BLaER1 treated with 17β-estradiol and CSF1 and Interleukin-3, amounts not matched to agents 10 nM and 100 nM (cell line): ENCODE measurements at regions not wholly inside any gene's neighbourhood (a gene's known extent, or its start where the extent isn't known, plus 50 kb on each side); places are given as distances from the start of the nearest gene placed in this dataset.

Experiments used
- H3K27ac ChIP-seq, 11 experiments: shearing (Covaris generic); formaldehyde crosslinking; 2 replicates each; pipeline ENCODE4 v1.8.1; 2022
- H3K27me3 ChIP-seq, 11 experiments: shearing (Covaris generic); formaldehyde crosslinking; 2 replicates each; pipeline ENCODE4 v1.8.1; 2022
- H3K36me3 ChIP-seq, 11 experiments: shearing (Covaris generic); formaldehyde crosslinking; 2 replicates each; pipeline ENCODE4 v1.8.1; 2022
- H3K4me1 ChIP-seq, 10 experiments: shearing (Covaris generic); formaldehyde crosslinking; 2 replicates each; pipeline ENCODE4 v1.8.1; 2022
- H3K4me2 ChIP-seq, 11 experiments: shearing (Covaris generic); formaldehyde crosslinking; 2 replicates each; pipeline ENCODE4 v1.8.1; 2022
- H3K4me3 ChIP-seq, 10 experiments: shearing (Covaris generic); formaldehyde crosslinking; 2 replicates each; pipeline ENCODE4 v1.8.1; 2022
- H3K9ac ChIP-seq, 11 experiments: shearing (Covaris generic); formaldehyde crosslinking; 2 replicates each; pipeline ENCODE4 v1.8.1; 2022
- H3K9me3 ChIP-seq, 11 experiments: shearing (Covaris generic); formaldehyde crosslinking; replicated peaks in 1 of 11; 2 replicates each; pipeline ENCODE4 v1.8.1; 2022
- H4K20me1 ChIP-seq, 11 experiments: shearing (Covaris generic); formaldehyde crosslinking; 2 replicates each; pipeline ENCODE4 v1.8.1; 2022
- Cebpa-rat ChIP-seq, 11 experiments: shearing (Covaris generic); IDR thresholded peaks; 2 replicates each; pipeline ENCODE4 v1.8.1; 2022

GRCh38 chr4:19133315-19133714 is 1111.8 kb upstream of the LCORL start:
- no peak for TF ChIP-seq Cebpa-rat (IDR thresholded peaks at IDR 0.05)

GRCh38 chr4:19130866-19131265 is 1109.3 kb upstream of the LCORL start:
- H3K4me1 ChIP-seq, result no peaks in the 10 kb centered on the region
- no peak overlapping the region for H3K27ac ChIP-seq
- H3K27me3 ChIP-seq, result no peaks in the 10 kb centered on the region
- TF ChIP-seq Cebpa-rat (IDR thresholded peaks at IDR 0.05), result no peak
- H4K20me1 ChIP-seq, result no peaks in the 10 kb centered on the region
- H3K4me2 ChIP-seq, result no peak overlapping the region
- H3K4me3 ChIP-seq, result no peak overlapping the region
- H3K9me3 ChIP-seq, result no peaks in the 10 kb centered on the region
- H3K36me3 ChIP-seq, result no peaks in the 10 kb centered on the region
- no peak overlapping the region for H3K9ac ChIP-seq

More at GRCh38 chr4:19133315-19133714, 1111.8 kb upstream of the LCORL start:
- H3K9me3 ChIP-seq, result no peaks in the 10 kb centered on the region
- H3K4me1 ChIP-seq, result no peaks in the 10 kb centered on the region
- no peaks in the 10 kb centered on the region for H3K27me3 ChIP-seq
- no peaks in the 10 kb centered on the region for H3K36me3 ChIP-seq
- no peak overlapping the region for H3K4me2 ChIP-seq
- H3K9ac ChIP-seq, result no peak overlapping the region
- no peak overlapping the region for H3K27ac ChIP-seq
- no peak overlapping the region for H3K4me3 ChIP-seq
- no peaks in the 10 kb centered on the region for H4K20me1 ChIP-seq

GRCh38 chr4:19128176-19128575 is 1106.6 kb upstream of the LCORL start:
- no peak overlapping the region for H3K9ac ChIP-seq
- H3K4me3 ChIP-seq, result no peak overlapping the region
- H3K9me3 ChIP-seq, result no peaks in the 10 kb centered on the region
- no peaks in the 10 kb centered on the region for H3K4me1 ChIP-seq
- H3K4me2 ChIP-seq, result no peak overlapping the region
- H3K36me3 ChIP-seq, result no peaks in the 10 kb centered on the region
- no peak for TF ChIP-seq Cebpa-rat (IDR thresholded peaks at IDR 0.05)
- no peak overlapping the region for H3K27ac ChIP-seq
- H3K27me3 ChIP-seq, result no peaks in the 10 kb centered on the region
- no peaks in the 10 kb centered on the region for H4K20me1 ChIP-seq

GRCh38 chr4:19126903-19127302 is 1105.3 kb upstream of the LCORL start:
- H3K9me3 ChIP-seq, result no peaks in the 10 kb centered on the region
- H4K20me1 ChIP-seq, result no peaks in the 10 kb centered on the region
- no peak overlapping the region for H3K9ac ChIP-seq
- no peaks in the 10 kb centered on the region for H3K27me3 ChIP-seq
- no peak overlapping the region for H3K4me3 ChIP-seq
- no peak for TF ChIP-seq Cebpa-rat (IDR thresholded peaks at IDR 0.05)
- no peaks in the 10 kb centered on the region for H3K4me1 ChIP-seq
- H3K4me2 ChIP-seq, result no peak overlapping the region
- no peak overlapping the region for H3K27ac ChIP-seq
- H3K36me3 ChIP-seq, result no peaks in the 10 kb centered on the region

- TF ChIP-seq Cebpa-rat (IDR thresholded peaks at IDR 0.05), result no peak
- Histone ChIP-seq H3K9ac (no peak overlapping the region), H3K9me3 (no peaks in the 10 kb centered on the region), H3K4me1 (no peaks in the 10 kb centered on the region), H3K4me2 (no peak overlapping the region), H3K27ac (no peak overlapping the region), H3K4me3 (no peak overlapping the region), H3K27me3 (no peaks in the 10 kb centered on the region), H3K36me3 (no peaks in the 10 kb centered on the region), H4K20me1 (no peaks in the 10 kb centered on the region)
Observed at GRCh38 chr4:19123681-19124080, 1102.1 kb upstream of the LCORL start.

- no peak overlapping the region for H3K9ac ChIP-seq
- no peak for TF ChIP-seq Cebpa-rat (IDR thresholded peaks at IDR 0.05)
- no peak overlapping the region for H3K4me2 ChIP-seq
- no peaks in the 10 kb centered on the region for H4K20me1 ChIP-seq
- no peak overlapping the region for H3K4me3 ChIP-seq
- H3K36me3 ChIP-seq, result no peaks in the 10 kb centered on the region
- H3K4me1 ChIP-seq, result no peaks in the 10 kb centered on the region
- H3K9me3 ChIP-seq, result no peaks in the 10 kb centered on the region
- no peak overlapping the region for H3K27ac ChIP-seq
- no peaks in the 10 kb centered on the region for H3K27me3 ChIP-seq
Observed at GRCh38 chr4:19119904-19120560, 1098.5 kb upstream of the LCORL start.

GRCh38 chr4:19117022-19117421 is 1095.5 kb upstream of the LCORL start:
- H3K4me1 ChIP-seq, result no peaks in the 10 kb centered on the region
- no peak overlapping the region for H3K9ac ChIP-seq
- no peaks in the 10 kb centered on the region for H3K9me3 ChIP-seq
- no peaks in the 10 kb centered on the region for H3K27me3 ChIP-seq
- no peak overlapping the region for H3K4me3 ChIP-seq
- no peak overlapping the region for H3K27ac ChIP-seq
- TF ChIP-seq Cebpa-rat (IDR thresholded peaks at IDR 0.05), result no peak
- no peak overlapping the region for H3K4me2 ChIP-seq
- H4K20me1 ChIP-seq, result no peaks in the 10 kb centered on the region
- H3K36me3 ChIP-seq, result no peaks in the 10 kb centered on the region

GRCh38 chr4:19104176-19104575 is 1082.6 kb upstream of the LCORL start:
- Histone ChIP-seq H3K9ac (no peak overlapping the region), H3K36me3 (no peaks in the 10 kb centered on the region)
- TF ChIP-seq Cebpa-rat (IDR thresholded peaks at IDR 0.05), result no peak

GRCh38 chr4:19095491-19096046 is 1074.0 kb upstream of the LCORL start:
- Histone ChIP-seq H3K27me3 (no peaks in the 10 kb centered on the region), H3K27ac (no peak overlapping the region), H3K4me1 (no peaks in the 10 kb centered on the region), H3K4me2 (no peak overlapping the region), H3K36me3 (no peaks in the 10 kb centered on the region), H4K20me1 (no peaks in the 10 kb centered on the region), H3K4me3 (no peak overlapping the region), H3K9me3 (peaks cover 0 to 4% (median 0%) of the 10 kb centered on the region in 11 experiments; a peak in 1 of 22 replicates), H3K9ac (no peak overlapping the region)
- TF ChIP-seq Cebpa-rat (IDR thresholded peaks at IDR 0.05), result no peak

More at GRCh38 chr4:19104176-19104575, 1082.6 kb upstream of the LCORL start:
- Histone ChIP-seq H3K27me3 (no peaks in the 10 kb centered on the region), H3K9me3 (0 out of 22 replicates have a peak, but pooled peaks cover 0 to 4% (median 0%) of the 10 kb centered on the region in 11 experiments), H3K4me2 (no peak overlapping the region), H3K4me3 (no peak overlapping the region), H3K27ac (no peak overlapping the region), H3K4me1 (no peaks in the 10 kb centered on the region), H4K20me1 (no peaks in the 10 kb centered on the region)

- Histone ChIP-seq H3K4me1 (peaks cover 0 to 5% (median 0%) of the 10 kb centered on the region in 10 experiments; a peak in 3 of 20 replicates), H3K9ac (no peak overlapping the region), H3K27me3 (no peaks in the 10 kb centered on the region), H4K20me1 (no peaks in the 10 kb centered on the region), H3K27ac (no peak overlapping the region), H3K4me2 (no peak overlapping the region), H3K9me3 (peaks cover 0 to 6% (median 0%) of the 10 kb centered on the region in 11 experiments; a peak in 2 of 22 replicates), H3K36me3 (no peaks in the 10 kb centered on the region), H3K4me3 (no peak overlapping the region)
- TF ChIP-seq Cebpa-rat (IDR thresholded peaks at IDR 0.05), result no peak
Observed at GRCh38 chr4:19093951-19094350, 1072.4 kb upstream of the LCORL start.
